Type B pancreatic cell (in vitro differentiated cells): ENCODE measurements at regions not wholly inside any gene's neighbourhood (a gene's known extent, or its start where the extent isn't known, plus 50 kb on each side); places are given as distances from the start of the nearest gene placed in this dataset.

ENCODE experiments used
- DNase-seq: peaks from one replicate; pipeline ENCODE4 v3.0.0; 2021; ENCODE audit warnings: mixed read lengths; ENCODE audit not compliant: unreplicated experiment; ENCODE audit errors: extremely low spot score
- H3K27ac Mint-ChIP-seq: 2 replicates; pipeline ENCODE4 v1.8.0; 2021; ENCODE audit warnings: mild to moderate bottlenecking, mixed read lengths
- H3K27me3 Mint-ChIP-seq: 2 replicates; pipeline ENCODE4 v1.8.0; 2021; ENCODE audit warnings: mixed read lengths
- H3K36me3 Mint-ChIP-seq: 2 replicates; pipeline ENCODE4 v1.8.0; 2021; ENCODE audit warnings: mixed read lengths
- H3K4me1 Mint-ChIP-seq: one replicate; pipeline ENCODE4 v1.8.0; 2021; ENCODE audit warnings: mixed read lengths; ENCODE audit not compliant: unreplicated experiment
- H3K4me3 Mint-ChIP-seq: 2 replicates; pipeline ENCODE4 v1.8.0; 2021; ENCODE audit warnings: mild to moderate bottlenecking, mixed read lengths
- H3K9me3 Mint-ChIP-seq: 2 replicates; pipeline ENCODE4 v1.8.0; 2021; ENCODE audit warnings: mixed read lengths
- CTCF ChIP-seq: fragments of 200-600 bp; sonication (generic); conservative IDR thresholded peaks from 2 replicates; pipeline ENCODE4 v1.5.0; 2021; ENCODE audit warnings: antibody characterized with exemption, mild to moderate bottlenecking

GRCh38 chr13:85266331-85266730, 532.9 kb downstream of the SLITRK6 start:
- H3K27ac Mint-ChIP-seq, result peak overlapping the region; percentile 23
- peaks cover 3% of the 10 kb centered on the region for H3K27me3 Mint-ChIP-seq
- no peak for DNase-seq
- H3K9me3 Mint-ChIP-seq, result peaks cover 6% of the 10 kb centered on the region
- H3K36me3 Mint-ChIP-seq, result no peaks in the 10 kb centered on the region
- peaks cover 7% of the 10 kb centered on the region for H3K4me1 Mint-ChIP-seq
- no peak overlapping the region for H3K4me3 Mint-ChIP-seq
- TF ChIP-seq CTCF, result no peak

- TF ChIP-seq CTCF, result no peak
Observed at GRCh38 chr13:85265296-85265695, 533.9 kb downstream of the SLITRK6 start.

GRCh38 chr13:85262499-85262898, 536.7 kb downstream of the SLITRK6 start:
- no peak for DNase-seq
- Mint-ChIP-seq H3K36me3 (no peaks in the 10 kb centered on the region), H3K4me3 (no peak overlapping the region), H3K4me1 (peaks cover 11% of the 10 kb centered on the region), H3K27ac (no peak overlapping the region), H3K9me3 (peaks cover 6% of the 10 kb centered on the region), H3K27me3 (peaks cover 3% of the 10 kb centered on the region)
- TF ChIP-seq CTCF, result no peak

More at GRCh38 chr13:85265296-85265695, 533.9 kb downstream of the SLITRK6 start:
- H3K4me3 Mint-ChIP-seq, result no peak overlapping the region
- H3K4me1 Mint-ChIP-seq, result peaks cover 11% of the 10 kb centered on the region
- H3K9me3 Mint-ChIP-seq, result peaks cover 6% of the 10 kb centered on the region
- no peak overlapping the region for H3K27ac Mint-ChIP-seq
- H3K36me3 Mint-ChIP-seq, result no peaks in the 10 kb centered on the region
- no peak for DNase-seq
- peaks cover 3% of the 10 kb centered on the region for H3K27me3 Mint-ChIP-seq

GRCh38 chr13:85261757-85262346, 537.4 kb downstream of the SLITRK6 start:
- Mint-ChIP-seq H3K4me1 (peaks cover 11% of the 10 kb centered on the region), H3K27ac (no peak overlapping the region), H3K9me3 (peaks cover 1% of the 10 kb centered on the region), H3K27me3 (peaks cover 1% of the 10 kb centered on the region), H3K4me3 (no peak overlapping the region), H3K36me3 (no peaks in the 10 kb centered on the region)
- peak; percentile 75 for TF ChIP-seq CTCF
- no peak for DNase-seq

- no peak for DNase-seq
- Mint-ChIP-seq H3K4me3 (no peak overlapping the region), H3K36me3 (no peaks in the 10 kb centered on the region), H3K27me3 (no peaks in the 10 kb centered on the region), H3K27ac (no peak overlapping the region), H3K9me3 (no peaks in the 10 kb centered on the region), H3K4me1 (peaks cover 7% of the 10 kb centered on the region)
- TF ChIP-seq CTCF, result no peak
Observed at GRCh38 chr13:85260896-85261295, 538.3 kb downstream of the SLITRK6 start.

GRCh38 chr13:85255978-85256377, 543.2 kb downstream of the SLITRK6 start:
- peaks cover 4% of the 10 kb centered on the region for H3K9me3 Mint-ChIP-seq

More at GRCh38 chr13:85255978-85256377, 543.2 kb downstream of the SLITRK6 start:
- DNase-seq, result no peak
- Mint-ChIP-seq H3K36me3 (no peaks in the 10 kb centered on the region), H3K4me1 (peaks cover 5% of the 10 kb centered on the region), H3K27ac (no peak overlapping the region), H3K4me3 (no peak overlapping the region), H3K27me3 (no peaks in the 10 kb centered on the region)
- no peak for TF ChIP-seq CTCF
